B cell (primary cell): ENCODE measurements at regions not wholly inside any gene's neighbourhood (a gene's known extent, or its start where the extent isn't known, plus 50 kb on each side); places are given as distances from the start of the nearest gene placed in this dataset.

Experiments
- ATAC-seq: fragments of 200-7000 bp; cut with Tn5 transposase; one replicate; pipeline ENCODE4 v1.10.0; 2021; ENCODE audit warnings: low read depth, mild to moderate bottlenecking, moderate number of reproducible peaks, moderate library complexity
- CTCF ChIA-PET: fragments of 350-600 bp; sonication (Branson Sonifier 250); formaldehyde crosslinking; loops from one replicate; lab custom pipeline; 2021; ENCODE audit warnings: antibody characterized with exemption, inconsistent platforms; lab: Charles Lee
- POLR2A ChIA-PET: fragments of 350-600 bp; sonication (Branson Sonifier 250); formaldehyde crosslinking; loops from one replicate; lab custom pipeline; 2021; ENCODE audit warnings: antibody characterized with exemption; lab: Charles Lee
- DNase-seq: peaks from one replicate; pipeline ENCODE4 v3.0.0; 2013
- H2AFZ ChIP-seq: 2 replicates; pipeline ENCODE4 v1.6.1; 2012; ENCODE audit warnings: mild to moderate bottlenecking, low read depth, low read length; ENCODE audit not compliant: insufficient read depth, poor library complexity, severe bottlenecking
- H3K27ac ChIP-seq, 2 donors: 1 replicate in 1 of 2; 2 replicates in 1 of 2; pipeline ENCODE4 v1.5.1; 2012 to 2013; ENCODE audit warnings: low read length in 2 of 2, mild to moderate bottlenecking in 2 of 2, moderate library complexity in 1 of 2
- H3K27me3 ChIP-seq, 4 experiments: fragments of 200-600 bp in 1 of 4; sonication (generic) in 1 of 4; replicated peaks in 1 of 4; 1 replicate in 2 of 4; 2 replicates in 2 of 4; pipeline versions ENCODE4 v1.6.1 to v1.7.0; 2013 to 2016; ENCODE audit warnings: low read length in 3 of 4, mild to moderate bottlenecking in 2 of 4, mixed read lengths in 1 of 4, moderate library complexity in 1 of 4; ENCODE audit not compliant: insufficient read depth in 4 of 4, control insufficient read depth in 3 of 4; ENCODE audit errors: control extremely low read depth in 1 of 4
- H3K36me3 ChIP-seq, 2 experiments: replicated peaks in 1 of 2; 1 replicate in 1 of 2; 2 replicates in 1 of 2; pipeline versions ENCODE4 v1.6.1 to v1.7.1; 2013; ENCODE audit warnings: low read length in 1 of 2; ENCODE audit not compliant: insufficient read depth in 2 of 2, control insufficient read depth in 1 of 2; ENCODE audit errors: control extremely low read depth in 1 of 2, extremely low read depth in 1 of 2
- H3K4me1 ChIP-seq, 2 donors: fragments of 200-600 bp in 1 of 2; sonication (generic) in 1 of 2; 1 replicate in 1 of 2; 2 replicates in 1 of 2; pipeline versions ENCODE4 v1.5.1 to v1.6.1; 2013 to 2017; ENCODE audit warnings: low read length in 2 of 2; ENCODE audit not compliant: control insufficient read depth in 2 of 2, insufficient read depth in 2 of 2
- H3K4me2 ChIP-seq: replicated peaks from 2 replicates; pipeline ENCODE3; 2012; ENCODE audit warnings: mild to moderate bottlenecking, low read depth, low read length; ENCODE audit not compliant: poor library complexity, severe bottlenecking
- H3K4me3 ChIP-seq, 5 experiments: fragments of 200-600 bp in 1 of 5; sonication (generic) in 1 of 5; 1 replicate in 3 of 5; 2 replicates in 2 of 5; pipeline versions ENCODE4 v1.5.1 to v1.7.0; 2011 to 2016; ENCODE audit warnings: low read length in 4 of 5, mild to moderate bottlenecking in 4 of 5, low read depth in 2 of 5, control low read depth in 1 of 5, moderate library complexity in 1 of 5; ENCODE audit not compliant: insufficient read depth in 1 of 5; ENCODE audit errors: control extremely low read depth in 1 of 5, extremely low read depth in 1 of 5
- H3K79me2 ChIP-seq: fragments of 200-600 bp; sonication (generic); one replicate; pipeline ENCODE4 v1.6.0; 2016; ENCODE audit warnings: low read length; ENCODE audit not compliant: control insufficient read depth, insufficient read depth
- H3K9ac ChIP-seq: fragments of 200-600 bp; sonication (generic); 2 replicates; pipeline ENCODE4 v1.6.1; 2017; ENCODE audit warnings: mild to moderate bottlenecking, low read length, moderate library complexity
- H3K9me3 ChIP-seq, 3 donors: one replicate each; pipeline versions ENCODE4 v1.6.1 to v1.7.1; 2013; ENCODE audit warnings: low read length in 2 of 3; ENCODE audit not compliant: control insufficient read depth in 2 of 3, insufficient read depth in 1 of 3; ENCODE audit errors: control extremely low read depth in 1 of 3
- H4K20me1 ChIP-seq: 2 replicates; pipeline ENCODE4 v1.6.0; 2012; ENCODE audit warnings: mild to moderate bottlenecking, low read length; ENCODE audit not compliant: insufficient read depth, control insufficient read depth, poor library complexity, severe bottlenecking
- H3K27ac Mint-ChIP-seq: one replicate; pipeline ENCODE4 v1.8.0; 2021; ENCODE audit warnings: mixed read lengths
- H3K27me3 Mint-ChIP-seq: one replicate; pipeline ENCODE4 v1.8.0; 2021; ENCODE audit warnings: mixed read lengths
- H3K4me1 Mint-ChIP-seq: one replicate; pipeline ENCODE4 v1.8.0; 2021; ENCODE audit warnings: mixed read lengths
- H3K4me3 Mint-ChIP-seq: one replicate; pipeline ENCODE4 v1.8.0; 2021; ENCODE audit warnings: mixed read lengths
- H3K9me3 Mint-ChIP-seq: one replicate; pipeline ENCODE4 v1.8.0; 2022; ENCODE audit warnings: mixed read lengths; ENCODE audit not compliant: insufficient read depth
- EZH2 ChIP-seq: IDR thresholded peaks from 2 replicates; pipeline ENCODE4 v1.6.1; 2012; ENCODE audit warnings: borderline replicate concordance, low read depth, mild to moderate bottlenecking, moderate library complexity, low read length; ENCODE audit not compliant: insufficient read depth, poor library complexity, severe bottlenecking
- WGBS: methylation state at CpG from one replicate; pipeline ENCODE4 v1.1.5; 2013; ENCODE audit warnings: missing lambda C conversion rate; ENCODE audit not compliant: insufficient coverage; 5-methylcytosine and 5-hydroxymethylcytosine counted together
- intact Hi-C: fragments of 100-400 bp; cut with micrococcal nuclease; formaldehyde crosslinking; loops from one replicate; pipeline ENCODE4 v1.10.0; 2022
- TF ChIP-seq, protein P1 (sequence below): fragments of 200-600 bp; IDR thresholded peaks from one replicate; pipeline ENCODE4 v1.8.0; 2022; ENCODE audit warnings: antibody characterized with exemption, mild to moderate bottlenecking

DNA sequence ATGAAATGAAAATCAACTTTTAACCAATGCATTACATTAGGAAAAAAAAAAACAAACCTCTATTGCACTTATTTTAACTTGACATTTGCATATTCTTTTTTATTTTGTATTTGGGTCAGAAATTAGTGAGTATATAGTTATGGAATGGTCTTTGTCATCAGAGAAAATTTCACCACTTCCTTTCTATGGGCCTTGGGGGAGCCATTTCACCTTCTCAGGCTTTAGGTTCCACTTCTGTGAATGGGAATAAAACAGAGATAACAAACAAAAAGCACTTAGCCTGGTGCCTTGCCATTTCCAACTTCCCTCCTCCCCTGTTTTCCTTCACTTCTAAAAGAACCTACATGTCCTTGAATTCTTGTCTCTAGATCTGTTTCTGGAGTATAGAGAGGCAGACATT is 168.0 kb upstream of the STT3B start:
- H3K4me1 Mint-ChIP-seq = no peaks in the 10 kb centered on the region
- no peak overlapping the region for H2AFZ ChIP-seq
- DNase-seq (no peak), ATAC-seq (no peak)
- CTCF ChIA-PET = no interaction called here
- TF ChIP-seq, protein P1, sequence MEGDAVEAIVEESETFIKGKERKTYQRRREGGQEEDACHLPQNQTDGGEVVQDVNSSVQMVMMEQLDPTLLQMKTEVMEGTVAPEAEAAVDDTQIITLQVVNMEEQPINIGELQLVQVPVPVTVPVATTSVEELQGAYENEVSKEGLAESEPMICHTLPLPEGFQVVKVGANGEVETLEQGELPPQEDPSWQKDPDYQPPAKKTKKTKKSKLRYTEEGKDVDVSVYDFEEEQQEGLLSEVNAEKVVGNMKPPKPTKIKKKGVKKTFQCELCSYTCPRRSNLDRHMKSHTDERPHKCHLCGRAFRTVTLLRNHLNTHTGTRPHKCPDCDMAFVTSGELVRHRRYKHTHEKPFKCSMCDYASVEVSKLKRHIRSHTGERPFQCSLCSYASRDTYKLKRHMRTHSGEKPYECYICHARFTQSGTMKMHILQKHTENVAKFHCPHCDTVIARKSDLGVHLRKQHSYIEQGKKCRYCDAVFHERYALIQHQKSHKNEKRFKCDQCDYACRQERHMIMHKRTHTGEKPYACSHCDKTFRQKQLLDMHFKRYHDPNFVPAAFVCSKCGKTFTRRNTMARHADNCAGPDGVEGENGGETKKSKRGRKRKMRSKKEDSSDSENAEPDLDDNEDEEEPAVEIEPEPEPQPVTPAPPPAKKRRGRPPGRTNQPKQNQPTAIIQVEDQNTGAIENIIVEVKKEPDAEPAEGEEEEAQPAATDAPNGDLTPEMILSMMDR = no peak
- TF ChIP-seq EZH2 = no peak
- no peaks in the 10 kb centered on the region for H3K27me3 ChIP-seq
- no peak overlapping the region for H3K9ac ChIP-seq
- no peak overlapping the region for H3K4me2 ChIP-seq
- no peaks in the 10 kb centered on the region for H3K36me3 ChIP-seq
- H3K27me3 Mint-ChIP-seq = peaks cover 4% of the 10 kb centered on the region
- H3K9me3 Mint-ChIP-seq = no peaks in the 10 kb centered on the region
- no peak overlapping the region for H3K27ac ChIP-seq
- POLR2A ChIA-PET = interaction anchor here (0.7 kb wide), 1 partner anchor 135 kb away, joined by 3 read pairs; no protein-coding TSS in a partner anchor
- H3K4me1 ChIP-seq = no peaks in the 10 kb centered on the region
- no peaks in the 10 kb centered on the region for H4K20me1 ChIP-seq
- H3K4me3 Mint-ChIP-seq = no peak overlapping the region
- no peaks in the 10 kb centered on the region for H3K79me2 ChIP-seq
- H3K27ac Mint-ChIP-seq = no peak overlapping the region
- intact Hi-C loops = no loop called here
- no peaks in the 10 kb centered on the region for H3K9me3 ChIP-seq
- H3K4me3 ChIP-seq = no peak overlapping the region

DNA sequence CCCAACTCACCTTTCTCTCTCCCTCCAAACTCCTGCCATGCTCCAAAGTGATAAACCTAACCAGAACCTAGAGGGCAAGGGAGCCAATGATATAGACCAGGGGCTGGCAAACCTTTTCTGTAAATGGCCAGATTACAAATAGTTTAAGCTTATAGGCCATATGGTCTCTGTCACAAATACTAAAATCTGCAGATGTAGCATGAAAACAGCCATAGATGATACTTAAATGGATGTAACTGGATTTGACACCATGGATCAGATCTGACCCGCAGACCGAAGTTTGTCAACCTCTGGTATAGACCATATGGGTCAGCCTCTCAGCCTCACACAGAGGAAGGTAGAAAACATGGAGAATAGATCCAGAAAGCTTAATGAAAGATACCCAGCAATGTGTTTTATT is 165.2 kb upstream of the STT3B start:
- WGBS = 100% methylated on average over 2 of the region's 2 CpGs
- ATAC-seq = no peak
- Mint-ChIP-seq H3K4me1 (no peaks in the 10 kb centered on the region), H3K9me3 (no peaks in the 10 kb centered on the region), H3K27me3 (no peaks in the 10 kb centered on the region), H3K27ac (no peak overlapping the region), H3K4me3 (no peak overlapping the region)
- H3K36me3 ChIP-seq = no peaks in the 10 kb centered on the region
- no peak overlapping the region for H3K4me3 ChIP-seq
- intact Hi-C loops = no loop called here
- ChIA-PET CTCF (no interaction called here), POLR2A (no interaction called here)
- no peak overlapping the region for H3K4me2 ChIP-seq
- no peaks in the 10 kb centered on the region for H4K20me1 ChIP-seq
- H3K9ac ChIP-seq = no peak overlapping the region
- DNase-seq = no peak
- no peak overlapping the region for H3K27ac ChIP-seq
- H3K27me3 ChIP-seq = no peaks in the 10 kb centered on the region
- no peaks in the 10 kb centered on the region for H3K4me1 ChIP-seq
- H3K9me3 ChIP-seq = no peaks in the 10 kb centered on the region
- no peak for TF ChIP-seq EZH2
- TF ChIP-seq, protein P1 = no peak
- no peaks in the 10 kb centered on the region for H3K79me2 ChIP-seq
- H2AFZ ChIP-seq = no peak overlapping the region
